ENCODE measurements at regions not wholly inside any gene's neighbourhood (a gene's known extent, or its start where the extent isn't known, plus 50 kb on each side); places are given as distances from the start of the nearest gene placed in this dataset.

GRCh38 chr13:67867206-67867605 is 637.1 kb upstream of the PCDH9 start:
- ATAC-seq: no peak
- TF ChIP-seq SNAI2 (CRISPR knock-in tag; IDR thresholded peaks at IDR 0.05) (no peak), TOX (CRISPR knock-in tag; IDR thresholded peaks at IDR 0.05; ENCODE audit: borderline replicate concordance) (no peak), ESRRG (CRISPR knock-in tag; IDR thresholded peaks at IDR 0.05) (no peak), ZNF8 (CRISPR knock-in tag; IDR thresholded peaks at IDR 0.05) (no peak), OSR1 (CRISPR knock-in tag; IDR thresholded peaks at IDR 0.05) (no peak), TCF4 (CRISPR knock-in tag; IDR thresholded peaks at IDR 0.05; ENCODE audit: borderline replicate concordance) (no peak), CSRNP3 (CRISPR knock-in tag; IDR thresholded peaks at IDR 0.05) (no peak), PATZ1 (CRISPR knock-in tag; IDR thresholded peaks at IDR 0.05; ENCODE audit: borderline replicate concordance) (no peak), ZC3H10 (CRISPR knock-in tag; IDR thresholded peaks at IDR 0.05) (no peak)

GRCh38 chr13:67860315-67860714 is 630.2 kb upstream of the PCDH9 start:
- no peak for TF ChIP-seq ZFP3 (CRISPR knock-in tag; IDR thresholded peaks at IDR 0.05)
- TF ChIP-seq CSRNP3 (CRISPR knock-in tag; IDR thresholded peaks at IDR 0.05): no peak
- TF ChIP-seq POU6F1 (CRISPR knock-in tag; IDR thresholded peaks at IDR 0.05; ENCODE audit: borderline replicate concordance, low read depth): no peak
- no peak for ATAC-seq

- TF ChIP-seq RARB (CRISPR knock-in tag; IDR thresholded peaks at IDR 0.05) (no peak), PATZ1 (CRISPR knock-in tag; IDR thresholded peaks at IDR 0.05; ENCODE audit: borderline replicate concordance) (no peak), BACH2 (CRISPR knock-in tag; IDR thresholded peaks at IDR 0.05; ENCODE audit: borderline replicate concordance) (no peak), OSR1 (CRISPR knock-in tag; IDR thresholded peaks at IDR 0.05) (no peak), TSHZ2 (CRISPR knock-in tag; IDR thresholded peaks at IDR 0.05) (no peak), CSRNP3 (CRISPR knock-in tag; IDR thresholded peaks at IDR 0.05) (no peak), ESRRG (CRISPR knock-in tag; IDR thresholded peaks at IDR 0.05) (no peak), ZC3H10 (CRISPR knock-in tag; IDR thresholded peaks at IDR 0.05) (no peak), SNAI2 (CRISPR knock-in tag; IDR thresholded peaks at IDR 0.05) (no peak)
- no peak for ATAC-seq
Observed at GRCh38 chr13:67859904-67860303, 629.8 kb upstream of the PCDH9 start.
